ENCODE measurements at regions not wholly inside any gene's neighbourhood (a gene's known extent, or its start where the extent isn't known, plus 50 kb on each side); places are given as distances from the start of the nearest gene placed in this dataset.
A peak's percentile ranks its signal among the peaks of the same experiment; 100 is the strongest.

- TF ChIP-seq CTCF (IDR thresholded peaks at IDR 0.05) (peak in 2 of 3 donors; percentile 37), POLR2A (IDR thresholded peaks at IDR 0.05) (no peak), POLR2AphosphoS5 (IDR thresholded peaks at IDR 0.05) (no peak)
These were observed 74.7 kb upstream of the NOX3 start for GRCh38 chr6:155530219-155530834.

All from breast epithelium (tissue), 3 donors.